ENCODE measurements at regions not wholly inside any gene's neighbourhood (a gene's known extent, or its start where the extent isn't known, plus 50 kb on each side); places are given as distances from the start of the nearest gene placed in this dataset.
"Not testable (repeated sequence)": the region's sequence is repeated elsewhere in the genome, so short reads cannot be mapped to it uniquely, and the experiment has no call there.

- 5% methylated on average over 39 of the region's 39 CpGs for whole genome bisulfite sequencing
- Histone ChIP-seq H3K4me1 (ENCODE audit: control insufficient read depth, insufficient read depth, low read length) (no peaks in the 10 kb centered on the region), H3K27ac (ENCODE audit: low read length) (peak overlapping the region; percentile 70), H3K4me3 (ENCODE audit: low read length) (peak overlapping the region; percentile 78), H3K27me3 (ENCODE audit: control insufficient read depth, insufficient read depth) (no peaks in the 10 kb centered on the region), H3K9me3 (ENCODE audit: control insufficient read depth, low read length) (no peaks in the 10 kb centered on the region)
- DNase-seq (peak; percentile 91 to 95 (median 92)), ATAC-seq (peak; percentile 100)
- intact Hi-C loops (cut with DNase I): no loop called here
These were observed 91.4 kb upstream of the XIST start for GRCh38 chrX:73943693-73944562.

- 72% methylated on average over 2 of the region's 2 CpGs for WGBS
- Histone ChIP-seq H3K27ac (ENCODE audit: low read length) (no peak overlapping the region), H3K4me3 (ENCODE audit: low read length) (no peak overlapping the region), H3K27me3 (ENCODE audit: control insufficient read depth, insufficient read depth) (no peaks in the 10 kb centered on the region), H3K4me1 (ENCODE audit: control insufficient read depth, insufficient read depth, low read length) (no peaks in the 10 kb centered on the region), H3K9me3 (ENCODE audit: control insufficient read depth, low read length) (no peaks in the 10 kb centered on the region)
- intact Hi-C loops (cut with DNase I): no loop called here
- ATAC-seq (no peak), DNase-seq (no peak)
These were observed 88.5 kb upstream of the XIST start for GRCh38 chrX:73940893-73941470.

- 91% methylated on average over 12 of the region's 15 CpGs for WGBS
- H3K27ac ChIP-seq (ENCODE audit: low read length); H3K4me1 ChIP-seq (ENCODE audit: control insufficient read depth, insufficient read depth, low read length); ATAC-seq; H3K27me3 ChIP-seq (ENCODE audit: control insufficient read depth, insufficient read depth); H3K4me3 ChIP-seq (ENCODE audit: low read length); H3K9me3 ChIP-seq (ENCODE audit: control insufficient read depth, low read length); DNase-seq; intact Hi-C loops (cut with DNase I): not testable (repeated sequence)
These were observed 85.3 kb upstream of the XIST start for GRCh38 chrX:73937843-73938242.

- WGBS: 92% methylated on average over 2 of the region's 2 CpGs
- ATAC-seq: no peak
- intact Hi-C loops (cut with DNase I): no loop called here
- DNase-seq: no peak
- Histone ChIP-seq H3K27ac (ENCODE audit: low read length) (no peak overlapping the region), H3K4me1 (ENCODE audit: control insufficient read depth, insufficient read depth, low read length) (no peaks in the 10 kb centered on the region), H3K4me3 (ENCODE audit: low read length) (no peak overlapping the region), H3K27me3 (ENCODE audit: control insufficient read depth, insufficient read depth) (no peaks in the 10 kb centered on the region), H3K9me3 (ENCODE audit: control insufficient read depth, low read length) (no peaks in the 10 kb centered on the region)
These were observed 80.0 kb upstream of the XIST start for GRCh38 chrX:73932522-73932921.

- DNase-seq (no peak), ATAC-seq (no peak)
- WGBS: 100% methylated on average over 1 of the region's 1 CpG
- Histone ChIP-seq H3K4me3 (ENCODE audit: low read length) (no peak overlapping the region), H3K27ac (ENCODE audit: low read length) (no peak overlapping the region), H3K4me1 (ENCODE audit: control insufficient read depth, insufficient read depth, low read length) (no peaks in the 10 kb centered on the region), H3K9me3 (ENCODE audit: control insufficient read depth, low read length) (no peaks in the 10 kb centered on the region), H3K27me3 (ENCODE audit: control insufficient read depth, insufficient read depth) (no peaks in the 10 kb centered on the region)
- intact Hi-C loops (cut with DNase I): no loop called here
These were observed 77.8 kb upstream of the XIST start for GRCh38 chrX:73930300-73930699.

GRCh38 chrX:73922856-73923455 is 70.4 kb upstream of the XIST start:
- no peak overlapping the region for H3K27ac ChIP-seq (ENCODE audit: low read length)
- H3K4me3 ChIP-seq (ENCODE audit: low read length): no peak overlapping the region
- no peaks in the 10 kb centered on the region for H3K4me1 ChIP-seq (ENCODE audit: control insufficient read depth, insufficient read depth, low read length)
- H3K27me3 ChIP-seq (ENCODE audit: control insufficient read depth, insufficient read depth): no peaks in the 10 kb centered on the region
- H3K9me3 ChIP-seq (ENCODE audit: control insufficient read depth, low read length): no peaks in the 10 kb centered on the region
- 66% methylated on average over 2 of the region's 2 CpGs for WGBS
- ATAC-seq (no peak), DNase-seq (no peak)
- intact Hi-C loops (cut with DNase I): no loop called here

GRCh38 chrX:73916931-73917667 is 64.6 kb upstream of the XIST start:
- Histone ChIP-seq H3K4me1 (ENCODE audit: control insufficient read depth, insufficient read depth, low read length) (no peaks in the 10 kb centered on the region), H3K9me3 (ENCODE audit: control insufficient read depth, low read length) (no peaks in the 10 kb centered on the region), H3K27me3 (ENCODE audit: control insufficient read depth, insufficient read depth) (no peaks in the 10 kb centered on the region), H3K27ac (ENCODE audit: low read length) (no peak overlapping the region), H3K4me3 (ENCODE audit: low read length) (no peak overlapping the region)
- intact Hi-C loops (cut with DNase I): no loop called here
- no peak for DNase-seq
- WGBS: 77% methylated on average over 2 of the region's 2 CpGs
- ATAC-seq: peak in 1 of 2 donors; percentile 74

- DNase-seq (no peak), ATAC-seq (no peak)
- no peak overlapping the region for H3K4me3 ChIP-seq (ENCODE audit: low read length)
- H3K27me3 ChIP-seq (ENCODE audit: control insufficient read depth, insufficient read depth): no peaks in the 10 kb centered on the region
- H3K27ac ChIP-seq (ENCODE audit: low read length): no peak overlapping the region
- no peaks in the 10 kb centered on the region for H3K9me3 ChIP-seq (ENCODE audit: control insufficient read depth, low read length)
- intact Hi-C loops (cut with DNase I): no loop called here
- H3K4me1 ChIP-seq (ENCODE audit: control insufficient read depth, insufficient read depth, low read length): no peaks in the 10 kb centered on the region
These were observed 64.0 kb upstream of the XIST start for GRCh38 chrX:73916489-73916888.

- intact Hi-C loops (cut with DNase I); ATAC-seq: not testable (repeated sequence)
These were observed 62.3 kb upstream of the XIST start for GRCh38 chrX:73914792-73915191.

GRCh38 chrX:73913580-73913979 is 61.1 kb upstream of the XIST start:
- 35% methylated on average over 5 of the region's 5 CpGs for WGBS
- H3K27ac ChIP-seq (ENCODE audit: low read length): no peak overlapping the region
- H3K4me1 ChIP-seq (ENCODE audit: control insufficient read depth, insufficient read depth, low read length): no peaks in the 10 kb centered on the region
- ATAC-seq: peak; percentile 40 to 84
- no peak for DNase-seq
- no peaks in the 10 kb centered on the region for H3K9me3 ChIP-seq (ENCODE audit: control insufficient read depth, low read length)
- H3K4me3 ChIP-seq (ENCODE audit: low read length): no peak overlapping the region
- intact Hi-C loops (cut with DNase I): no loop called here
- H3K27me3 ChIP-seq (ENCODE audit: control insufficient read depth, insufficient read depth): no peaks in the 10 kb centered on the region

More at GRCh38 chrX:73914792-73915191, 62.3 kb upstream of the XIST start:
- not testable (repeated sequence) for H3K27ac ChIP-seq (ENCODE audit: low read length); H3K4me1 ChIP-seq (ENCODE audit: control insufficient read depth, insufficient read depth, low read length); H3K4me3 ChIP-seq (ENCODE audit: low read length); H3K27me3 ChIP-seq (ENCODE audit: control insufficient read depth, insufficient read depth); DNase-seq; H3K9me3 ChIP-seq (ENCODE audit: control insufficient read depth, low read length)

GRCh38 chrX:73911946-73912345 is 59.4 kb upstream of the XIST start:
- H3K27me3 ChIP-seq (ENCODE audit: control insufficient read depth, insufficient read depth); intact Hi-C loops (cut with DNase I): not testable (repeated sequence)
- 91% methylated on average over 5 of the region's 5 CpGs for WGBS

More at GRCh38 chrX:73911946-73912345, 59.4 kb upstream of the XIST start:
- H3K27ac ChIP-seq (ENCODE audit: low read length); H3K4me3 ChIP-seq (ENCODE audit: low read length); ATAC-seq; H3K9me3 ChIP-seq (ENCODE audit: control insufficient read depth, low read length); H3K4me1 ChIP-seq (ENCODE audit: control insufficient read depth, insufficient read depth, low read length); DNase-seq: not testable (repeated sequence)

All from right cardiac atrium (tissue), 5 donors.